GM12878 (cell line): ENCODE measurements at regions not wholly inside any gene's neighbourhood (a gene's known extent, or its start where the extent isn't known, plus 50 kb on each side); places are given as distances from the start of the nearest gene placed in this dataset.

ENCODE experiments used
- ATAC-seq: fragments of 200-7000 bp; cut with Tn5 transposase; 3 replicates; pipeline ENCODE4 v1.9.1; 2020; ENCODE audit warnings: mild to moderate bottlenecking, moderate library complexity
- BruUV-seq: library from RNA; stranded (reverse); fragments of 400-500 nt; replicated peaks from 2 replicates; lab custom pipeline; 2021; lab: Mats Ljungman, UMichigan
- CTCF ChIA-PET: fragments of 300-600 bp; sonication (Branson Sonifier 250); formaldehyde crosslinking; extraction: SDS; loops from one replicate; lab custom pipeline; 2021; ENCODE audit warnings: inconsistent platforms; lab: Yijun Ruan, JAX
- POLR2A ChIA-PET: fragments of 350-600 bp; formaldehyde crosslinking; extraction: SDS; loops from one replicate; lab custom pipeline; 2021; ENCODE audit warnings: inconsistent platforms; lab: Charles Lee
- RAD21 ChIA-PET: fragments of 300-600 bp; sonication (Branson Sonifier 250); formaldehyde crosslinking; loops from one replicate; lab custom pipeline; 2023; ENCODE audit warnings: antibody characterized with exemption; ENCODE audit not compliant: unreplicated experiment; lab: Charles Lee
- SMC1A ChIA-PET: fragments of 300-600 bp; sonication (Branson Sonifier 250); formaldehyde crosslinking; loops from one replicate; lab custom pipeline; 2023; ENCODE audit not compliant: unreplicated experiment, uncharacterized antibody; lab: Charles Lee
- DNase-seq: peaks from one replicate; pipeline ENCODE4 v3.0.0-alpha.2; 2011; ENCODE audit warnings: low read depth, low spot score
- FAIRE-seq: peaks from 3 replicates; lab custom pipeline; 2011; peaks lifted over from hg19 to GRCh38; lab: Jason Lieb, UNC
- H2AFZ ChIP-seq: 2 replicates; pipeline ENCODE4 v1.6.0; 2011; ENCODE audit warnings: low read depth, low read length, control low read depth; ENCODE audit not compliant: control insufficient read depth
- H3K27ac ChIP-seq: 2 replicates; pipeline ENCODE4 v1.5.1; 2011; ENCODE audit warnings: control low read depth; ENCODE audit not compliant: control insufficient read depth, insufficient read depth
- H3K27me3 ChIP-seq, 2 experiments: replicated peaks in 1 of 2; 2 replicates each; pipeline versions ENCODE4 v1.6.0 to v1.6.1; 2011; ENCODE audit warnings: low read length in 1 of 2; ENCODE audit not compliant: control insufficient read depth in 2 of 2, insufficient read depth in 2 of 2
- H3K36me3 ChIP-seq, 2 experiments: 2 replicates each; pipeline ENCODE4 v1.5.1; 2011; ENCODE audit warnings: low read length in 1 of 2; ENCODE audit not compliant: control insufficient read depth in 2 of 2, insufficient read depth in 2 of 2
- H3K4me1 ChIP-seq: 2 replicates; pipeline ENCODE4 v1.6.1; 2011; ENCODE audit warnings: mild to moderate bottlenecking, low read length, moderate library complexity, mixed read lengths; ENCODE audit not compliant: control insufficient read depth, insufficient read depth
- H3K4me2 ChIP-seq: 2 replicates; pipeline ENCODE4 v1.6.0; 2011; ENCODE audit warnings: control low read depth; ENCODE audit not compliant: control insufficient read depth, insufficient read depth
- H3K4me3 ChIP-seq: fragments of 200-600 bp; sonication (generic); 2 replicates; pipeline ENCODE4 v1.5.1; 2016
- H3K79me2 ChIP-seq: 2 replicates; pipeline ENCODE4 v1.6.0; 2011; ENCODE audit warnings: low read length; ENCODE audit not compliant: control insufficient read depth, insufficient read depth
- H3K9ac ChIP-seq: 2 replicates; pipeline ENCODE4 v1.8.0; 2011; ENCODE audit warnings: low read length, control low read depth, mixed read lengths; ENCODE audit not compliant: control insufficient read depth, insufficient read depth
- H3K9me3 ChIP-seq: replicated peaks from 3 replicates; pipeline ENCODE4 v1.5.1; 2011; ENCODE audit warnings: mild to moderate bottlenecking, low read length; ENCODE audit not compliant: control insufficient read depth, insufficient read depth
- H4K20me1 ChIP-seq: 2 replicates; pipeline ENCODE4 v1.6.0; 2011; ENCODE audit not compliant: control insufficient read depth, insufficient read depth
- ASH2L ChIP-seq: fragments of 300-600, 200-600 bp; sonication (generic); IDR thresholded peaks from 2 replicates; pipeline ENCODE4 v1.6.1; 2017; ENCODE audit warnings: low read depth, mild to moderate bottlenecking, borderline replicate concordance
- BACH1 ChIP-seq: fragments of 450-650 bp; IDR thresholded peaks from 2 replicates; pipeline ENCODE4 v1.6.1; 2017; ENCODE audit warnings: mild to moderate bottlenecking, borderline replicate concordance
- BCL3 ChIP-seq: IDR thresholded peaks from 2 replicates; pipeline ENCODE4 v1.6.1; 2011; ENCODE audit warnings: borderline replicate concordance, low read depth, mild to moderate bottlenecking, moderate library complexity, low read length; ENCODE audit not compliant: insufficient read depth, poor library complexity, severe bottlenecking
- CREM ChIP-seq: IDR thresholded peaks from 2 replicates; pipeline ENCODE4 v1.6.1; 2014; ENCODE audit warnings: antibody characterized with exemption, low read depth
- EP300 ChIP-seq, 2 experiments: fragments of 150-350 bp in 1 of 2; IDR thresholded peaks; 2 replicates each; pipeline ENCODE4 v1.6.1; 2011 to 2012; ENCODE audit warnings: low read depth in 2 of 2, low read length in 2 of 2, borderline replicate concordance in 1 of 2, improper control_type of control experiment in 1 of 2, inconsistent platforms in 1 of 2; ENCODE audit not compliant: control insufficient read depth in 1 of 2
- EZH2 ChIP-seq: IDR thresholded peaks from 2 replicates; pipeline ENCODE4 v1.6.1; 2012; ENCODE audit warnings: low read depth, mild to moderate bottlenecking, control low read depth, inconsistent platforms, low read length, borderline replicate concordance; ENCODE audit not compliant: control insufficient read depth
- HDGF ChIP-seq: fragments of 450-650 bp; IDR thresholded peaks from 2 replicates; pipeline ENCODE4 v1.6.1; 2016; ENCODE audit warnings: antibody characterized with exemption
- KAT2A ChIP-seq: conservative IDR thresholded peaks from 2 replicates; pipeline ENCODE4 v1.6.1; 2011; ENCODE audit warnings: low read depth, low read length; ENCODE audit not compliant: control insufficient read depth
- LARP7 ChIP-seq: fragments of 450-650 bp; IDR thresholded peaks from 2 replicates; pipeline ENCODE4 v1.6.1; 2017; ENCODE audit warnings: mild to moderate bottlenecking
- MXI1 ChIP-seq: fragments of 150-350 bp; IDR thresholded peaks from 2 replicates; pipeline ENCODE4 v1.6.1; 2011; ENCODE audit warnings: low read depth, mild to moderate bottlenecking, inconsistent platforms, low read length, improper control_type of control experiment
- NKRF ChIP-seq: fragments of 450-650 bp; conservative IDR thresholded peaks from 2 replicates; pipeline ENCODE4 v1.6.1; 2017; ENCODE audit warnings: mild to moderate bottlenecking, moderate library complexity
- RUNX3 ChIP-seq: IDR thresholded peaks from 2 replicates; pipeline ENCODE4 v1.6.1; 2012; ENCODE audit warnings: low read length, inconsistent platforms
- SMAD1 ChIP-seq: fragments of 450-650 bp; IDR thresholded peaks from 2 replicates; pipeline ENCODE4 v1.6.1; 2018; ENCODE audit warnings: mild to moderate bottlenecking, low read depth; ENCODE audit not compliant: partially characterized antibody
- SPI1 ChIP-seq: IDR thresholded peaks from 2 replicates; pipeline ENCODE4 v1.6.1; 2011; ENCODE audit warnings: low read depth, mild to moderate bottlenecking, low read length, moderate library complexity, borderline replicate concordance; ENCODE audit not compliant: insufficient read depth
- TAF1 ChIP-seq: IDR thresholded peaks from 2 replicates; pipeline ENCODE4 v1.6.1; 2011; ENCODE audit warnings: mild to moderate bottlenecking, low read depth, low read length, borderline replicate concordance
- USF1 ChIP-seq: IDR thresholded peaks from 2 replicates; pipeline ENCODE4 v1.6.1; 2011; ENCODE audit warnings: borderline replicate concordance, low read depth, mild to moderate bottlenecking, moderate library complexity, mixed read lengths, low read length; ENCODE audit not compliant: insufficient read depth; ENCODE audit errors: extremely low read length
- ZBTB11 ChIP-seq: fragments of 450-650 bp; formaldehyde crosslinking; IDR thresholded peaks from 2 replicates; pipeline ENCODE4 v1.5.0; 2022; ENCODE audit warnings: mild to moderate bottlenecking, missing genetic modification characterization
- ZSCAN29 ChIP-seq: fragments of 450-650 bp; IDR thresholded peaks from 2 replicates; pipeline ENCODE4 v1.6.1; 2017; ENCODE audit warnings: mild to moderate bottlenecking, moderate library complexity
- WGBS: methylation state at CpG from one replicate; pipeline ENCODE4 v1.1.6; 2016; ENCODE audit warnings: low lambda C conversion rate; ENCODE audit not compliant: insufficient replicate concordance, insufficient coverage; ENCODE audit errors: missing lambda C conversion rate; 5-methylcytosine and 5-hydroxymethylcytosine counted together
- in situ Hi-C: fragments of 300-500 bp; cut with MboI; formaldehyde crosslinking; loops from 9 replicates; pipeline ENCODE4 v1.14.3; 2018; ENCODE audit warnings: mixed read lengths
- intact Hi-C: fragments of 100-400 bp; cut with micrococcal nuclease; formaldehyde crosslinking; loops from one replicate; pipeline ENCODE4 v1.14.2; 2022; ENCODE audit not compliant: unreplicated experiment

DNA sequence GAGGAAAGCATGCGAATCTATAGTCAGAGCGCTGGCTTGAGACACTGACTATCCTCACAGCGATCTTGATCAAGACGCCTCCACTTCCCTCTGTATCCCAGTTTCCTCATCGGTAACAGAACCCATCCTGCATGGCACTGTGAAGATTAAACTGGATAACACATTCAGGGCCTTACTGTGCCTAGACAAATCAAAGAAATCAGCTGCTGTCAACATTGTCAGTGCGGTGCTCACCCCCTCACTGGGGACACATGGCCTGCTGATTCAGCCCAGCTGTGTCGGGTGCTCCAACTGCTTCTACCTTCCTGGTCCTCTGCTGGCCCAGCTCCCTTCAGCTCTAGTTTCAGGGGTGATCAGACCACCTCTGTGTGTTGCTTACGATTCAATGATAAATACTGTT is 268.6 kb upstream of the AGAP1 start:
- no peaks in the 10 kb centered on the region for H3K4me1 ChIP-seq
- no peak overlapping the region for H3K27ac ChIP-seq
- no TSS peak for BruUV-seq
- 43% methylated on average over 8 of the region's 8 CpGs for WGBS
- no peaks in the 10 kb centered on the region for H3K36me3 ChIP-seq
- no peak for FAIRE-seq
- H2AFZ ChIP-seq: no peak overlapping the region
- in situ Hi-C loops: no loop called here
- no peak for DNase-seq
- no peaks in the 10 kb centered on the region for H4K20me1 ChIP-seq
- H3K4me2 ChIP-seq: no peak overlapping the region
- RAD21 ChIA-PET: no interaction called here
- POLR2A ChIA-PET: no interaction called here
- intact Hi-C loops: no loop called here
- no peak overlapping the region for H3K4me3 ChIP-seq
- H3K27me3 ChIP-seq: no peaks in the 10 kb centered on the region
- no peaks in the 10 kb centered on the region for H3K79me2 ChIP-seq
- SMC1A ChIA-PET: no interaction called here
- ATAC-seq: no peak
- H3K9ac ChIP-seq: no peak overlapping the region
- CTCF ChIA-PET: no interaction called here
- H3K9me3 ChIP-seq: no peaks in the 10 kb centered on the region
- TF ChIP-seq EP300 (IDR thresholded peaks at IDR 0.05; ENCODE audit: borderline replicate concordance in 1 of 2, control insufficient read depth in 1 of 2, low read depth in 2 of 2, low read length in 2 of 2) (no peak), TAF1 (no peak), CREM (no peak), LARP7 (no peak), NKRF (no peak), MXI1 (no peak), SMAD1 (no peak), ASH2L (no peak), ZSCAN29 (no peak), KAT2A (no peak), USF1 (no peak), BCL3 (no peak), EZH2 (no peak), ZBTB11 (CRISPR knock-in tag) (no peak), HDGF (no peak), RUNX3 (no peak), SPI1 (no peak), BACH1 (no peak)
